ENCODE measurements at regions not wholly inside any gene's neighbourhood (a gene's known extent, or its start where the extent isn't known, plus 50 kb on each side); places are given as distances from the start of the nearest gene placed in this dataset.

GRCh38 chr12:22850185-22850584, 225.2 kb downstream of the ETNK1 start:
- no peak for TF ChIP-seq CTCF (IDR thresholded peaks at IDR 0.05; ENCODE audit: insufficient read depth, low read length, poor library complexity, severe bottlenecking)
- no peak for TF ChIP-seq EZH2phosphoT487 (conservative IDR thresholded peaks at IDR 0.05; ENCODE audit: low read length)
